DMS114 treated with DMSO at 0.1 percent for 48 hours (cell line): ENCODE measurements at regions not wholly inside any gene's neighbourhood (a gene's known extent, or its start where the extent isn't known, plus 50 kb on each side); places are given as distances from the start of the nearest gene placed in this dataset.
"Not testable (repeated sequence)": the region's sequence is repeated elsewhere in the genome, so short reads cannot be mapped to it uniquely, and the experiment has no call there.

Experiments used
- DNase-seq: peaks from one replicate; lab custom pipeline; 2025; ENCODE audit not compliant: unreplicated experiment; lab: John Stamatoyannopoulos, UW

GRCh38 chr4:1572964-1573720 is 111.0 kb downstream of the FAM53A start:
- no peak for DNase-seq

GRCh38 chr4:1572521-1572920 is 111.6 kb downstream of the FAM53A start:
- DNase-seq: no peak

GRCh38 chr4:1572010-1572385 is 112.1 kb downstream of the FAM53A start:
- no peak for DNase-seq

- no peak for DNase-seq
These were observed 112.7 kb downstream of the FAM53A start for GRCh38 chr4:1571165-1572009.

- DNase-seq: no peak
These were observed 113.6 kb downstream of the FAM53A start for GRCh38 chr4:1570291-1571164.

GRCh38 chr4:1569461-1570151 is 114.5 kb downstream of the FAM53A start:
- DNase-seq: no peak

GRCh38 chr4:1568855-1569460 is 115.2 kb downstream of the FAM53A start:
- DNase-seq: no peak

- no peak for DNase-seq
These were observed 116.1 kb downstream of the FAM53A start for GRCh38 chr4:1567808-1568581.

GRCh38 chr4:1567519-1567807 is 116.7 kb downstream of the FAM53A start:
- no peak for DNase-seq

GRCh38 chr4:1566838-1567518 is 117.1 kb downstream of the FAM53A start:
- DNase-seq: no peak

- DNase-seq: not testable (repeated sequence)
These were observed 117.7 kb downstream of the FAM53A start for GRCh38 chr4:1566301-1566837.

- DNase-seq: no peak
These were observed 118.4 kb downstream of the FAM53A start for GRCh38 chr4:1565598-1566295.

GRCh38 chr4:1564535-1565375 is 119.4 kb downstream of the FAM53A start:
- DNase-seq: no peak

GRCh38 chr4:1563768-1564485 is 120.2 kb downstream of the FAM53A start:
- no peak for DNase-seq

- no peak for DNase-seq
These were observed 120.9 kb downstream of the FAM53A start for GRCh38 chr4:1563241-1563640.

- DNase-seq: no peak
These were observed 121.3 kb downstream of the FAM53A start for GRCh38 chr4:1562771-1563170.

GRCh38 chr4:1562371-1562770 is 121.7 kb downstream of the FAM53A start:
- DNase-seq: no peak
